ENCODE measurements at regions not wholly inside any gene's neighbourhood (a gene's known extent, or its start where the extent isn't known, plus 50 kb on each side); places are given as distances from the start of the nearest gene placed in this dataset.

GRCh38 chr6:166726201-166726600, 99.2 kb upstream of the RPS6KA2 start:
- FAIRE-seq = no peak
- no peaks in the 10 kb centered on the region for H3K36me3 ChIP-seq (ENCODE audit: control insufficient read depth in 2 of 2, extremely low read depth in 1 of 2, insufficient read depth in 2 of 2, low read length in 2 of 2)
- TF ChIP-seq CTCF (optimal IDR thresholded peaks at IDR 0.05 in 1 of 3, IDR thresholded peaks at IDR 0.05 in 1 of 3, conservative IDR thresholded peaks at IDR 0.05 in 1 of 3; ENCODE audit: extremely low read depth in 1 of 3, insufficient read depth in 2 of 3, low read length in 3 of 3) (no peak), EZH2 (IDR thresholded peaks at IDR 0.05; ENCODE audit: low read length) (no peak)

GRCh38 chr6:166725571-166725970, 98.5 kb upstream of the RPS6KA2 start:
- no peak overlapping the region for H3K4me2 ChIP-seq (ENCODE audit: control insufficient read depth, extremely low read depth, insufficient read depth, low read depth, low read length)
- H3K9ac ChIP-seq (ENCODE audit: control insufficient read depth, extremely low read depth, insufficient read depth, low read length) = no peak overlapping the region
- no peak overlapping the region for H3K4me3 ChIP-seq (ENCODE audit: control insufficient read depth in 2 of 3, extremely low read depth in 1 of 3, insufficient read depth in 2 of 3, low read depth in 1 of 3, low read length in 3 of 3)
- no peak for TF ChIP-seq EZH2 (IDR thresholded peaks at IDR 0.05; ENCODE audit: low read length)
- TF ChIP-seq CTCF (optimal IDR thresholded peaks at IDR 0.05 in 1 of 3, IDR thresholded peaks at IDR 0.05 in 1 of 3, conservative IDR thresholded peaks at IDR 0.05 in 1 of 3; ENCODE audit: extremely low read depth in 1 of 3, insufficient read depth in 2 of 3, low read length in 3 of 3) = no peak
- no peak overlapping the region for H3K27ac ChIP-seq (ENCODE audit: control insufficient read depth, insufficient read depth, low read length)
- H4K20me1 ChIP-seq (ENCODE audit: control insufficient read depth, extremely low read depth, insufficient read depth, low read length) = no peaks in the 10 kb centered on the region
- H3K4me1 ChIP-seq (ENCODE audit: control insufficient read depth, extremely low read depth, insufficient read depth, low read length) = peaks cover 8% of the 10 kb centered on the region
- no peaks in the 10 kb centered on the region for H3K79me2 ChIP-seq (ENCODE audit: control insufficient read depth, insufficient read depth, low read length)
- H3K9me1 ChIP-seq (ENCODE audit: control insufficient read depth, extremely low read depth, insufficient read depth, low read length) = no peaks in the 10 kb centered on the region
- no peak overlapping the region for H2AFZ ChIP-seq (ENCODE audit: control insufficient read depth, low read length)
- no peak for DNase-seq (ENCODE audit: low read depth, low spot score)
- no peaks in the 10 kb centered on the region for H3K27me3 ChIP-seq (ENCODE audit: control insufficient read depth, extremely low read depth, insufficient read depth, low read length)
- no peaks in the 10 kb centered on the region for H3K9me3 ChIP-seq (ENCODE audit: control insufficient read depth, low read depth, low read length)
- no peak for FAIRE-seq
- dilution Hi-C loops (cut with MboI; ENCODE audit: extremely low pct_ligation_motif_present, low sequenced_read_pairs) = no loop called here
- H3K36me3 ChIP-seq (ENCODE audit: control insufficient read depth in 2 of 2, extremely low read depth in 1 of 2, insufficient read depth in 2 of 2, low read length in 2 of 2) = no peaks in the 10 kb centered on the region

More at GRCh38 chr6:166726201-166726600, 99.2 kb upstream of the RPS6KA2 start:
- dilution Hi-C loops (cut with MboI; ENCODE audit: extremely low pct_ligation_motif_present, low sequenced_read_pairs) = no loop called here
- no peaks in the 10 kb centered on the region for H4K20me1 ChIP-seq (ENCODE audit: control insufficient read depth, extremely low read depth, insufficient read depth, low read length)
- DNase-seq (ENCODE audit: low read depth, low spot score) = no peak
- no peak overlapping the region for H3K4me3 ChIP-seq (ENCODE audit: control insufficient read depth in 2 of 3, extremely low read depth in 1 of 3, insufficient read depth in 2 of 3, low read depth in 1 of 3, low read length in 3 of 3)
- H3K27ac ChIP-seq (ENCODE audit: control insufficient read depth, insufficient read depth, low read length) = no peak overlapping the region
- no peaks in the 10 kb centered on the region for H3K9me1 ChIP-seq (ENCODE audit: control insufficient read depth, extremely low read depth, insufficient read depth, low read length)
- no peaks in the 10 kb centered on the region for H3K27me3 ChIP-seq (ENCODE audit: control insufficient read depth, extremely low read depth, insufficient read depth, low read length)
- H2AFZ ChIP-seq (ENCODE audit: control insufficient read depth, low read length) = no peak overlapping the region
- H3K79me2 ChIP-seq (ENCODE audit: control insufficient read depth, insufficient read depth, low read length) = no peaks in the 10 kb centered on the region
- peaks cover 8% of the 10 kb centered on the region for H3K4me1 ChIP-seq (ENCODE audit: control insufficient read depth, extremely low read depth, insufficient read depth, low read length)
- H3K4me2 ChIP-seq (ENCODE audit: control insufficient read depth, extremely low read depth, insufficient read depth, low read depth, low read length) = no peak overlapping the region
- H3K9ac ChIP-seq (ENCODE audit: control insufficient read depth, extremely low read depth, insufficient read depth, low read length) = no peak overlapping the region
- no peaks in the 10 kb centered on the region for H3K9me3 ChIP-seq (ENCODE audit: control insufficient read depth, low read depth, low read length)

Data from keratinocyte (primary cell).